ENCODE measurements at regions not wholly inside any gene's neighbourhood (a gene's known extent, or its start where the extent isn't known, plus 50 kb on each side); places are given as distances from the start of the nearest gene placed in this dataset.

GRCh38 chr6:90660931-90661330 is 74.1 kb upstream of the MAP3K7 start:
- Mint-ChIP-seq H3K36me3 (ENCODE audit: unreplicated experiment) (no peaks in the 10 kb centered on the region), H3K9me3 (ENCODE audit: unreplicated experiment) (no peaks in the 10 kb centered on the region), H3K27ac (ENCODE audit: unreplicated experiment) (no peak overlapping the region), H3K4me3 (ENCODE audit: unreplicated experiment) (no peak overlapping the region), H3K27me3 (ENCODE audit: unreplicated experiment) (peaks cover 3% of the 10 kb centered on the region), H3K4me1 (ENCODE audit: low read depth, unreplicated experiment) (peaks cover 3% of the 10 kb centered on the region)
- TF ChIP-seq CTCF (IDR thresholded peaks at IDR 0.05; ENCODE audit: partially characterized antibody, unreplicated experiment) = no peak
- no peak for DNase-seq

GRCh38 chr6:90658497-90658896 is 71.6 kb upstream of the MAP3K7 start:
- Mint-ChIP-seq H3K4me1 (ENCODE audit: low read depth, unreplicated experiment) (peaks cover 3% of the 10 kb centered on the region), H3K27ac (ENCODE audit: unreplicated experiment) (no peak overlapping the region), H3K27me3 (ENCODE audit: unreplicated experiment) (peaks cover 3% of the 10 kb centered on the region), H3K4me3 (ENCODE audit: unreplicated experiment) (no peak overlapping the region), H3K36me3 (ENCODE audit: unreplicated experiment) (no peaks in the 10 kb centered on the region), H3K9me3 (ENCODE audit: unreplicated experiment) (no peaks in the 10 kb centered on the region)
- no peak for TF ChIP-seq CTCF (IDR thresholded peaks at IDR 0.05; ENCODE audit: partially characterized antibody, unreplicated experiment)
- no peak for DNase-seq

GRCh38 chr6:90656325-90656724 is 69.5 kb upstream of the MAP3K7 start:
- Mint-ChIP-seq H3K27me3 (ENCODE audit: unreplicated experiment) (peaks cover 1% of the 10 kb centered on the region), H3K27ac (ENCODE audit: unreplicated experiment) (no peak overlapping the region), H3K36me3 (ENCODE audit: unreplicated experiment) (no peaks in the 10 kb centered on the region), H3K4me3 (ENCODE audit: unreplicated experiment) (no peak overlapping the region), H3K9me3 (ENCODE audit: unreplicated experiment) (no peaks in the 10 kb centered on the region), H3K4me1 (ENCODE audit: low read depth, unreplicated experiment) (peaks cover 3% of the 10 kb centered on the region)
- no peak for TF ChIP-seq CTCF (IDR thresholded peaks at IDR 0.05; ENCODE audit: partially characterized antibody, unreplicated experiment)
- no peak for DNase-seq

GRCh38 chr6:90654806-90655205 is 67.9 kb upstream of the MAP3K7 start:
- Mint-ChIP-seq H3K4me1 (ENCODE audit: low read depth, unreplicated experiment) (peaks cover 3% of the 10 kb centered on the region), H3K27ac (ENCODE audit: unreplicated experiment) (no peak overlapping the region), H3K4me3 (ENCODE audit: unreplicated experiment) (no peak overlapping the region), H3K9me3 (ENCODE audit: unreplicated experiment) (no peaks in the 10 kb centered on the region), H3K36me3 (ENCODE audit: unreplicated experiment) (no peaks in the 10 kb centered on the region), H3K27me3 (ENCODE audit: unreplicated experiment) (peaks cover 1% of the 10 kb centered on the region)
- TF ChIP-seq CTCF (IDR thresholded peaks at IDR 0.05; ENCODE audit: partially characterized antibody, unreplicated experiment) = no peak
- no peak for DNase-seq

- H3K4me1 Mint-ChIP-seq (ENCODE audit: low read depth, unreplicated experiment) = peaks cover 3% of the 10 kb centered on the region
- H3K9me3 Mint-ChIP-seq (ENCODE audit: unreplicated experiment) = no peaks in the 10 kb centered on the region
- no peaks in the 10 kb centered on the region for H3K36me3 Mint-ChIP-seq (ENCODE audit: unreplicated experiment)
- H3K27ac Mint-ChIP-seq (ENCODE audit: unreplicated experiment) = no peak overlapping the region
- no peak for DNase-seq
- peaks cover 1% of the 10 kb centered on the region for H3K27me3 Mint-ChIP-seq (ENCODE audit: unreplicated experiment)
- H3K4me3 Mint-ChIP-seq (ENCODE audit: unreplicated experiment) = no peak overlapping the region
- TF ChIP-seq CTCF (IDR thresholded peaks at IDR 0.05; ENCODE audit: partially characterized antibody, unreplicated experiment) = no peak
These were observed 67.3 kb upstream of the MAP3K7 start for GRCh38 chr6:90654166-90654565.

Data from glutamatergic neuron (in vitro differentiated cells).